GM12878 (cell line): ENCODE measurements at regions not wholly inside any gene's neighbourhood (a gene's known extent, or its start where the extent isn't known, plus 50 kb on each side); places are given as distances from the start of the nearest gene placed in this dataset.

Source experiments
- CEBPZ ChIP-seq: fragments of 150-350 bp; IDR thresholded peaks from 2 replicates; pipeline ENCODE4 v1.6.1; 2016; ENCODE audit warnings: low read depth, low read length
- EGR1 ChIP-seq, 2 experiments: IDR thresholded peaks; 1 replicate in 1 of 2; 2 replicates in 1 of 2; pipeline ENCODE4 v1.6.1; 2011 to 2012; ENCODE audit warnings: low read depth in 2 of 2, low read length in 2 of 2, borderline replicate concordance in 1 of 2, mild to moderate bottlenecking in 1 of 2, moderate library complexity in 1 of 2
- FOS ChIP-seq: IDR thresholded peaks from 3 replicates; pipeline ENCODE4 v1.6.1; 2011; ENCODE audit warnings: borderline replicate concordance; ENCODE audit not compliant: insufficient read length; ENCODE audit errors: extremely low read depth
- ZNF592 ChIP-seq: fragments of 450-650 bp; IDR thresholded peaks from 2 replicates; pipeline ENCODE4 v1.6.1; 2017; ENCODE audit warnings: mild to moderate bottlenecking, moderate library complexity

DNA sequence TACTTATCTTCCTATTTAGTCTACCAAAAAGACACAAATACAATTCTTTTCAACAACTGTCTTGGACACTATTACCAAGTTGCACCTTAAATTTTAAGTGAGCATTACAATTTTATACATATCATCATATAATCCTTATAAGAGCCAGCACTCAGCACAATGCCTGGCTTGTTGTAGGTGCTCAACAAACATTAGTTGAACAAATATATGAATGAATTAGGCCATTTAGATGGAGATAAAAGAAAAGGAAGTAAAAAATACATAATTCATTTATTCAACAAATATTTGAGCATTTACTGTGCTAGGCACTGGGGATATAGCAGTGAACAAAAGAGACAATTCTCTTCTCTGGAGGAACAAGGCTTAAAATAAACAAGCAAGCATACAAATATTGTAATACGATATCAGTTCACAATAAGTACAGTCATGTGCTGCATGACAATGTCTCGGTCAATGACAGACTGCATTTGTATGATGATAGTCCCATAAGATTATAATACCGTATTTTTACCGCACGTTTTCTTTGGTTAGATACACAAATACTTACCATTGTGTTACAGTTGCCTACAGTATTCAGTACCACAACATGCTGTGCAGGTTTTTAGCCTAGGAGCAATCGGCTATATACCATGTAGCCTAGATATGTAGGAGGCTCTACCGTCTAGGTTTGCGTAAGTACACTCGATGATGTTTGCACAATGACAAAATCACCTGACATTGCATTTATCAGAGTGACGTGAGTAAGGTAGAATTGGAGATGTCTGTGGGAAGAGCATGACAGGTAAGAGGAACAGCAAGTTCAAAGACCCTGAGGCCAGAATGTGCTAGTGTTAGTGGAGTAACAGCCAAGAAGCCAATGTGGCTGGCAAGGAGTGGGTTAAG is 86.4 kb upstream of the HS3ST2 start (continued):
- TF ChIP-seq CEBPZ (no peak), EGR1 (IDR thresholded peaks at IDR 0.05; ENCODE audit: borderline replicate concordance in 1 of 2, low read depth in 2 of 2, low read length in 2 of 2) (no peak), ZNF592 (no peak), FOS (no peak)
- TF ChIP-seq, all 136 proteins: peak for 0
